NOMO-1 treated with dmso at 0.1 percent for 144 hours (cell line): ENCODE measurements at regions not wholly inside any gene's neighbourhood (a gene's known extent, or its start where the extent isn't known, plus 50 kb on each side); places are given as distances from the start of the nearest gene placed in this dataset.
"Not testable (repeated sequence)": the region's sequence is repeated elsewhere in the genome, so short reads cannot be mapped to it uniquely, and the experiment has no call there.

Experiments used
- DNase-seq: peaks from one replicate; lab custom pipeline; 2025; ENCODE audit not compliant: unreplicated experiment; lab: John Stamatoyannopoulos, UW

- DNase-seq = no peak
These were observed 277.2 kb upstream of the BCHE start for GRCh38 chr3:166114448-166114847.

- DNase-seq = no peak
These were observed 274.3 kb upstream of the BCHE start for GRCh38 chr3:166111562-166111961.

- no peak for DNase-seq
These were observed 272.9 kb upstream of the BCHE start for GRCh38 chr3:166110102-166110501.

- DNase-seq = no peak
These were observed 267.7 kb upstream of the BCHE start for GRCh38 chr3:166104938-166105337.

- no peak for DNase-seq
These were observed 263.5 kb upstream of the BCHE start for GRCh38 chr3:166100730-166101129.

GRCh38 chr3:166089575-166089974 is 252.4 kb upstream of the BCHE start:
- no peak for DNase-seq

GRCh38 chr3:166085164-166085856 is 248.1 kb upstream of the BCHE start:
- DNase-seq = no peak

GRCh38 chr3:166080096-166080495 is 242.9 kb upstream of the BCHE start:
- DNase-seq = no peak

GRCh38 chr3:166071831-166072230 is 234.6 kb upstream of the BCHE start:
- no peak for DNase-seq

- no peak for DNase-seq
These were observed 227.3 kb upstream of the BCHE start for GRCh38 chr3:166064476-166064875.

GRCh38 chr3:166060789-166061479 is 223.7 kb upstream of the BCHE start:
- no peak for DNase-seq

GRCh38 chr3:166052440-166052839 is 215.2 kb upstream of the BCHE start:
- no peak for DNase-seq

- DNase-seq = no peak
These were observed 192.3 kb upstream of the BCHE start for GRCh38 chr3:166029507-166029906.

GRCh38 chr3:166013073-166013679 is 176.0 kb upstream of the BCHE start:
- no peak for DNase-seq

GRCh38 chr3:166011771-166012170 is 174.5 kb upstream of the BCHE start:
- no peak for DNase-seq

- DNase-seq = no peak
These were observed 167.9 kb upstream of the BCHE start for GRCh38 chr3:166005126-166005525.

- no peak for DNase-seq
These were observed 157.1 kb upstream of the BCHE start for GRCh38 chr3:165994293-165994692.

- DNase-seq = no peak
These were observed 147.4 kb upstream of the BCHE start for GRCh38 chr3:165984589-165984988.

GRCh38 chr3:165983284-165983683 is 146.1 kb upstream of the BCHE start:
- no peak for DNase-seq

- DNase-seq = no peak
These were observed 144.1 kb upstream of the BCHE start for GRCh38 chr3:165981318-165981717.

- not testable (repeated sequence) for DNase-seq
These were observed 123.6 kb upstream of the BCHE start for GRCh38 chr3:165960825-165961224.

- no peak for DNase-seq
These were observed 116.9 kb upstream of the BCHE start for GRCh38 chr3:165954171-165954570.
